ENCODE measurements at regions not wholly inside any gene's neighbourhood (a gene's known extent, or its start where the extent isn't known, plus 50 kb on each side); places are given as distances from the start of the nearest gene placed in this dataset.
"Not testable (repeated sequence)": the region's sequence is repeated elsewhere in the genome, so short reads cannot be mapped to it uniquely, and the experiment has no call there.

GRCh38 chr5:109575506-109575905 lies 114.2 kb upstream of the MAN2A1 start:
- no peak for DNase-seq (ENCODE audit: low read depth in 2 of 2)

- DNase-seq (ENCODE audit: low read depth in 2 of 2) = no peak
Measured at GRCh38 chr5:109574985-109575384, 114.7 kb upstream of the MAN2A1 start.

DNA sequence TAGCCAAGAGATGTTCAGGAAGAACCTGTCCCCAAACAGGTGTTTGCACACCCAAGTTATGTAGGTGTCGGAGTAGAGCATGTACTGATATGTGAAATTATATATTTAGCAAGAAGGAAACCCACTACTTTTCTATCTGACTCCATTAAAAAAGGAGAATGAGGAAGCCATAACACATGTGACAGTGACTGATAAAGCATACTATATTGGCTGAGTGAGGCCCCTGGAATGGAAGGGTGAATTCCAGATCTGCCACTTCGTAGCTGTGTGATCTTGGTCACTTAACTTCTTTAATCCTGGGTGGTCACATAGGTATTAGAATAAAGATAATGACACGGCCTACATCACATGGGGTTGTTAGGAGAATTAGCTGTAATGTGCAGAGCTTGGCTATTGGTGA lies 116.0 kb upstream of the MAN2A1 start:
- no peak for DNase-seq (ENCODE audit: low read depth in 2 of 2)

DNA sequence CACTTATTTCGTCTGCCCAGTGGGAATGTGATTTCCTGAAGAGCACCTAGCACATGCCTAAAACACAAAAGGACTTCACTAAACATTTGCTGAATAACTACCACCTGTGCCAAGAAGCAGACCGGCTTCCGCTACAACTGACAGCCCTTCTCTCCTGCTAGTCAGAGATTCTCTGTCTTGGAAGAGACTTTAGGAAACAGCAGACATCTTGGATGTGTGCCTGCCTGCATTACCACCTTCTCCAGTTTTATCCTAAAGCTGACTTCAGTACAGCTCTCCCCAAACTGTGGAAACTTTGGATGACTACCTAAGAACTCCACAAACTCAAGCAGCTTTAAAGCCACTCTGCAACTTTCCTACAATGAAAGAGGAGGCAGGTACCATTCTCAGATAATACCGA lies 116.5 kb upstream of the MAN2A1 start:
- DNase-seq (ENCODE audit: low read depth in 2 of 2) = no peak

DNA sequence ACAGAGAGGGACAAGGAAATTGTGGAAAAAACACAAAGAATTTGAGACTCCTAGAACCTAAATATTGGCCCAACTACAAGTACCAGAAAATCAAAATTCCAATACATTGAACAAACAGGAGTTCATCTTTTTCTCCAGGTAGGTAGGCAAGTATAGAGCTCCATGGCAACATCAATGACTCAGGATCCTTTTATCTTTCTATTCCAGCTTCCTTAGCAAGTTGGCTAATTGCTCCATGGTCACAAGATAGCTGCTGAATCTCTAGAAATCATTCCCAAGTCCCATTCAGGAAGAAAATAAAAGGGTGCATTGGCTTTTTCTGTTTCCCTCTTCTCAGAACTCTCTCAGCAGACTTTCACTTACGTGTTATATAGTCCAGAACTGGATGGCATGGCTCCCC lies 117.9 kb upstream of the MAN2A1 start:
- DNase-seq (ENCODE audit: low read depth in 2 of 2) = no peak

DNA sequence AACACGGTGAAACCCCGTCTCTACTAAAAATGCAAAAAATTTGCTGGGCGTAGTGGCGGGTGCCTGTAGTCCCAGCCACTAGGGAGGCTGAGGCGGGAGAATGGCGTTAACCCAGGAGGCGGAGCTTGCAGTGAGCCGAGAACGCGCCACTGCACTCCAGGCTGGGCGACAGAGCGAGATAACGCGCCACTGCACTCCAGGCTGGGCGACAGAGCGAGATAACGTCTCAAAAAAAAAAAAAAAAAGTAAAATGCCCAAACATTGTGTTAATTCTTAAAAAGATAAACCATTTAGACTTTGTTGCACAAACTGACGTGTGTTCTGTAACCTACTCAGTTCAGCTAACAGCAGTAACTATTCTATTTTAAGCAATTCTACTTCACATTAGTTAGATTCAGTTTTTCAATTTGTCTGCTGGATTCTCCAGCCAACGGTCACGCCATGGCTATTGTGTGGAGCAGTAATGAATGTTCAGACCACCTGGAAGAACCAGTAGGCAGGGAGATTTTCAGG lies 119.3 kb upstream of the MAN2A1 start:
- DNase-seq (ENCODE audit: low read depth in 2 of 2) = no peak

- DNase-seq (ENCODE audit: low read depth in 2 of 2) = no peak
Measured at GRCh38 chr5:109567374-109568044, 122.2 kb upstream of the MAN2A1 start.

- no peak for DNase-seq (ENCODE audit: low read depth in 2 of 2)
Measured at GRCh38 chr5:109566361-109566760, 123.4 kb upstream of the MAN2A1 start.

GRCh38 chr5:109563739-109564138 lies 126.0 kb upstream of the MAN2A1 start:
- no peak for DNase-seq (ENCODE audit: low read depth in 2 of 2)

- no peak for DNase-seq (ENCODE audit: low read depth in 2 of 2)
Measured at GRCh38 chr5:109563189-109563588, 126.5 kb upstream of the MAN2A1 start.

- no peak for DNase-seq (ENCODE audit: low read depth in 2 of 2)
Measured at GRCh38 chr5:109562441-109562840, 127.3 kb upstream of the MAN2A1 start.

DNA sequence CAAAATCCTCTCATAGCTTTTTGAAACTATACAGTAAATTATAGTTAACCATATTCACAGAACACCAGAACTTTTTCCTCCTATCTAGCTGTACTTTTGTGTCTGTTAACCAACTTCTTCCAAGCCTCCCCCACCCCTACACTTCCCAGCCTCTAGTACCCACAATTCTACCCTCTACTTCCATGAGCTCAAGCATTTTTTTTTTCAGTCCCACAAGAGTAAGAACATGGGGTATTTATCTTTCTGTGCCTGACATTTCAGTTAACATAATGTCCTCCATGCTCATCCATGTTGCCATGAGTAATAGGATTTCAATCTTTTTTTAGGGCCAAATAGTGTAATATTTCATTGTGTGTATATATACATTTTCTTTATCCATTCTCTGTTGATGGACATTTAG lies 128.3 kb upstream of the MAN2A1 start:
- DNase-seq (ENCODE audit: low read depth in 2 of 2) = no peak

GRCh38 chr5:109560554-109560953 lies 129.2 kb upstream of the MAN2A1 start:
- no peak for DNase-seq (ENCODE audit: low read depth in 2 of 2)

- no peak for DNase-seq (ENCODE audit: low read depth in 2 of 2)
Measured at GRCh38 chr5:109558952-109559351, 130.8 kb upstream of the MAN2A1 start.

DNA sequence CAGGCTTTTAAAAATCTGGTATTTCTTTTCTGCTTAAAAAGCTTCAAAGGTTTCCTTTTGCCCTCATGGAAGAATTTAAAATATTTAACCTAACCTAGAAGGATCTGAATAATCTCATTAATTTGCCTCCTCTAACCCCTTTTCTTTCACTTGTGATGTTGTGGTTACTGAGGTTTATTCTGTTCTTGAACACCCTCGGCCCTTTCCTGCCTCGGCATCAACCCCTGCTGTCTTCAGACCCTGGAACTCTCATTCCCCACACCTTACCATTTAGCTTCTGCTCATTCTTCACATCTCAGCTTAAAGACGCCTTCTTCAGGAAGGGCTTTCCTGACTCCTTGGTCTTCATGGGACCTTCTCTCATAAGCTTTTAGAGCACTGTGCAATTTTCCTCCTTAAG lies 131.4 kb upstream of the MAN2A1 start:
- DNase-seq (ENCODE audit: low read depth in 2 of 2) = no peak

DNA sequence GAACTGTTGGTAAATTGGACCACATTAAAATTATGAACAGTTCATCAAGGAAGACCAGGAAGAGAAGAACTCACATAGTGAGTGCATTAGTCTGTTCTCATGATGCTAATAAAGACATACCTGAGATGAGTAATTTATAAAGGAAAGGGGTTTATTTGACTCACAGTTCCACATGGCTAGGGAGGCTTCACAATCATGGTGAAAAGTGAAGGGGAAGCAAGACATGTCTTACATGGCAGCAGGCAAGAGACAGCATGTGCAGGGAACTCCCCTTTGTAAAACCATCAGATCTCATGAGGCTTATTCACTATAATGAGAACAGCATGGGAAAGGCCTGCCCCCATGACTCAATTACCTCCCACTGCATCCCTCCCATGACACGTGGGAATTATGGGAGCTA lies 135.9 kb upstream of the MAN2A1 start:
- no peak for DNase-seq (ENCODE audit: low read depth in 2 of 2)

DNA sequence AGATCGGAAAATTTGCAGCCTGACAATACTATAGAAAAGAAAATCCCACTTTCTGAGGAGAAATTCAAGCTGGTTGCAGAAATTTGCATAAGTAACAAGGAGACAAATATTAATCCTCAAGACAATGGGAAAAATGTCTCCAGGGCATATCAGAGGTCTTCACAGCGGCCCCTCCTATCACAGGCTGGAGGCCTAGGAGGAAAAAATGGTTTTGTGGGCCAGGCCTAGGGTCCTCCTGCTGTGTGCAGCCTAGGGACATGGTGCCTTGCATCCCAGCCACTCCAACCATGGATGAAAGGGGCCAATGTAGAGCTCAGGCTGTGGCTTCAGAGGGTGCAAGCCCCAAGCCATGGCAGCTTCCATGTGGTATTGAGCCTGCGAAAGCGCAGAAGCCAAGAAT lies 138.5 kb upstream of the MAN2A1 start:
- DNase-seq (ENCODE audit: low read depth in 2 of 2) = not testable (repeated sequence)

DNA sequence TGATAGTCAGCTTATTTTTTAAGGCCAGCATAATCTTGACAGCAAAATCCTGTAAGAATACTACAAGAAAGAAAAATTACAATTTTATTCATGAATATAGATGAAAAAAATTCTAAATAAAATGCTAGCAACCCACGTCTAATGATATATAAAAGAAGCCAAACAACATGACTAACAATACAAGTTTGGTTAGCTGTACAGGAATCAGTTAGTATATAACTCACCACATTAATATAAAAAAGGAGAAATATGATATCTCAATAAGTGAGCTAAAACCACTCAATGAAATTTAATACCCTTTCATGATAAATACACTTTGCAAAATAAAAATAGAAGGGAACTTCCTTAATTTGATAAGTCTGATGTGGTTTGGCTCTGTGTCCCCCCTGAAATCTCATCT lies 139.7 kb upstream of the MAN2A1 start:
- DNase-seq (ENCODE audit: low read depth in 2 of 2) = no peak

DNA sequence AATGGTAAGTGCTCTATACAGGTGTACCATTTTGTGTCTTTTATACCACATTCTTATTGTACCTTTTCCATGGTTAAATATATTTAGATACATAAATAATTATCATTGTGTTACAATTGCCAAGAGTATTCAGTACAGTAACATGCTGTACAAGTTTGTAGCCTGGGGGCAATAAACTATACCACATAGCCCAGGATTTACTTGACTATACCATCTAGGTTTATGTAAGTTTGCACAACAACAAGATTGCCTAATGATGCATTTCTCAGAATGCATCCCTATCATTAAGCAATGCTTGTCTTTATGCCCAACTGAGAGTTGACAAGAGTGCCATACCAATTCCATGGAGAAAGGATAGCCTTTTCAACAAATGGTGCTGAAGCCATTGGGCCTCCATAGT lies 136.7 kb upstream of the PJA2 start:
- no peak for DNase-seq (ENCODE audit: low read depth in 2 of 2)

DNA sequence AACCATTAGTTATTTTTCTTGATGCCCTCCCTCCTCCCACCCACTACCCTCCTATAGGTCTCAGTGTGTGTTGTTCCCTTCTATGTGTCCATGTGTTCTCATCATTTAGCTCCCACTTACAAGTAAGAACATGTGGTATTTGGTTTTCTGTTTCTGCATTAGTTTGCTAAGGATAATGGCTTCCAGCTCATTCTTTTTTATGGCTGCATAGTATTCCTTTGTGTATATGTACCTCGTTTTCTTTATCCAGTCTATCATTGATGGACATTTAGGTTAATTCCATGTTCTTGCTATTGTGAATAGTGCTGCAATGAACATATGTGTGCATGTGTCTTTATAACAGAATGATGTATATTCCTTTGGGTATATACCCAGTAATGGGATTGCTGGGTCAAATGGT lies 135.1 kb upstream of the PJA2 start:
- not testable (repeated sequence) for DNase-seq (ENCODE audit: low read depth in 2 of 2)

DNA sequence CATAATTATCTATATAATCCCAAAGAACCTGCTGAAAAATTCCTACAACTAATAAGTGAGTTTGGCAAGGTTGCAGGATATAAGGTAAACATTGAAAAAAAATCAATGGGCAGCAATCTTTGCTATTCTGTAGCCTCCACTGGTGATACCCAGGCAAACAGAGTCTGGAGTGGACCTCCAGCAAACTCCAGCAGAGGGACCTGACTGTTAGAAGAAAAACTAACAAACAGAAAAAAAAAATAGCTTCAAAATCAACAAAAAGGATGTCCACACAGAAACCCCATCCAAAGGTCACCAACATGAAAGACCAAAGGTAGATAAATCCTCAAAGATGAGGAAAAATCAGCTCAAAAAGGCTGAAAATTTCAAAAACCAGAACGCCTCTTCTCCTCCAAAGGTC lies 128.9 kb upstream of the PJA2 start:
- DNase-seq (ENCODE audit: low read depth in 2 of 2) = not testable (repeated sequence)

- not testable (repeated sequence) for DNase-seq (ENCODE audit: low read depth in 2 of 2)
Measured at GRCh38 chr5:109535090-109535489, 125.3 kb upstream of the PJA2 start.

GRCh38 chr5:109533751-109534272 lies 124.0 kb upstream of the PJA2 start:
- DNase-seq (ENCODE audit: low read depth in 2 of 2) = no peak

All from activated CD4-positive, alpha-beta T cell treated with anti-CD3 and anti-CD28 coated beads for 24 hours (primary cell).